ENCODE measurements at regions not wholly inside any gene's neighbourhood (a gene's known extent, or its start where the extent isn't known, plus 50 kb on each side); places are given as distances from the start of the nearest gene placed in this dataset.

GRCh38 chr5:158430166-158430797 is 571.3 kb upstream of the CLINT1 start:
- no peaks in the 10 kb centered on the region for H3K9me3 ChIP-seq (ENCODE audit: control insufficient read depth, low read depth, low read length)
- H3K4me2 ChIP-seq (ENCODE audit: control insufficient read depth, extremely low read depth, insufficient read depth, low read depth, low read length), result no peak overlapping the region
- peak; percentile 61 for FAIRE-seq
- no peak overlapping the region for H3K27ac ChIP-seq (ENCODE audit: control insufficient read depth, insufficient read depth, low read length)
- no peaks in the 10 kb centered on the region for H3K36me3 ChIP-seq (ENCODE audit: control insufficient read depth in 2 of 2, extremely low read depth in 1 of 2, insufficient read depth in 2 of 2, low read length in 2 of 2)
- no peak overlapping the region for H3K4me3 ChIP-seq (ENCODE audit: control insufficient read depth in 2 of 3, extremely low read depth in 1 of 3, insufficient read depth in 2 of 3, low read depth in 1 of 3, low read length in 3 of 3)
- no peaks in the 10 kb centered on the region for H4K20me1 ChIP-seq (ENCODE audit: control insufficient read depth, extremely low read depth, insufficient read depth, low read length)
- peaks cover 15% of the 10 kb centered on the region for H3K4me1 ChIP-seq (ENCODE audit: control insufficient read depth, extremely low read depth, insufficient read depth, low read length)
- TF ChIP-seq EZH2 (IDR thresholded peaks at IDR 0.05; ENCODE audit: low read length), result no peak
- TF ChIP-seq, protein P1, sequence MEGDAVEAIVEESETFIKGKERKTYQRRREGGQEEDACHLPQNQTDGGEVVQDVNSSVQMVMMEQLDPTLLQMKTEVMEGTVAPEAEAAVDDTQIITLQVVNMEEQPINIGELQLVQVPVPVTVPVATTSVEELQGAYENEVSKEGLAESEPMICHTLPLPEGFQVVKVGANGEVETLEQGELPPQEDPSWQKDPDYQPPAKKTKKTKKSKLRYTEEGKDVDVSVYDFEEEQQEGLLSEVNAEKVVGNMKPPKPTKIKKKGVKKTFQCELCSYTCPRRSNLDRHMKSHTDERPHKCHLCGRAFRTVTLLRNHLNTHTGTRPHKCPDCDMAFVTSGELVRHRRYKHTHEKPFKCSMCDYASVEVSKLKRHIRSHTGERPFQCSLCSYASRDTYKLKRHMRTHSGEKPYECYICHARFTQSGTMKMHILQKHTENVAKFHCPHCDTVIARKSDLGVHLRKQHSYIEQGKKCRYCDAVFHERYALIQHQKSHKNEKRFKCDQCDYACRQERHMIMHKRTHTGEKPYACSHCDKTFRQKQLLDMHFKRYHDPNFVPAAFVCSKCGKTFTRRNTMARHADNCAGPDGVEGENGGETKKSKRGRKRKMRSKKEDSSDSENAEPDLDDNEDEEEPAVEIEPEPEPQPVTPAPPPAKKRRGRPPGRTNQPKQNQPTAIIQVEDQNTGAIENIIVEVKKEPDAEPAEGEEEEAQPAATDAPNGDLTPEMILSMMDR (optimal IDR thresholded peaks at IDR 0.05 in 1 of 3, IDR thresholded peaks at IDR 0.05 in 1 of 3, conservative IDR thresholded peaks at IDR 0.05 in 1 of 3; ENCODE audit: extremely low read depth in 1 of 3, insufficient read depth in 2 of 3, low read length in 3 of 3), result no peak
- no peaks in the 10 kb centered on the region for H3K79me2 ChIP-seq (ENCODE audit: control insufficient read depth, insufficient read depth, low read length)
- no peak overlapping the region for H3K9ac ChIP-seq (ENCODE audit: control insufficient read depth, extremely low read depth, insufficient read depth, low read length)
- H2AFZ ChIP-seq (ENCODE audit: control insufficient read depth, low read length), result no peak overlapping the region
- dilution Hi-C loops (cut with MboI; ENCODE audit: extremely low pct_ligation_motif_present, low sequenced_read_pairs), result no loop called here
- no peak for DNase-seq (ENCODE audit: low read depth, low spot score)
- H3K27me3 ChIP-seq (ENCODE audit: control insufficient read depth, extremely low read depth, insufficient read depth, low read length), result no peaks in the 10 kb centered on the region
- H3K9me1 ChIP-seq (ENCODE audit: control insufficient read depth, extremely low read depth, insufficient read depth, low read length), result no peaks in the 10 kb centered on the region

DNA sequence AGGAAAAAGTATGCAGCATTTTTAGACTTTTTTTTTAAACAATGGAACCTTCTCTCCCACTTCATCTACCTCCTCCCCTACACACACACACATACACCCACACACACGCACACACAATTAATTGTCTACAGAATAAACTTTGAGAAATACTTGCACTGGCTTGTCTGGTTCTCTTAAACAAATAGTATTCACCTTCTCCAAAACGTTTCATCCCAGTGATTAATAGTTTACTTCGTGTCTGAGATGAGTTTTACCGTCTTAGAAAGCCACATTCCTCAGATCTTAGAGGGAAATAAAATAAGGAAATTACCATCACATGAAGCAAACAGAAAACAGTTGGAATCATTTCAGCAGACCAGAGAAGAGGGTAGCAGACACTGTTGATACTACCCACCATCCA is 570.6 kb upstream of the CLINT1 start:
- H3K9me3 ChIP-seq (ENCODE audit: control insufficient read depth, low read depth, low read length), result no peaks in the 10 kb centered on the region
- H3K36me3 ChIP-seq (ENCODE audit: control insufficient read depth in 2 of 2, extremely low read depth in 1 of 2, insufficient read depth in 2 of 2, low read length in 2 of 2), result no peaks in the 10 kb centered on the region
- H3K9ac ChIP-seq (ENCODE audit: control insufficient read depth, extremely low read depth, insufficient read depth, low read length), result no peak overlapping the region
- no peak for TF ChIP-seq EZH2 (IDR thresholded peaks at IDR 0.05; ENCODE audit: low read length)
- TF ChIP-seq, protein P1 (optimal IDR thresholded peaks at IDR 0.05 in 1 of 3, IDR thresholded peaks at IDR 0.05 in 1 of 3, conservative IDR thresholded peaks at IDR 0.05 in 1 of 3; ENCODE audit: extremely low read depth in 1 of 3, insufficient read depth in 2 of 3, low read length in 3 of 3), result no peak
- H3K4me2 ChIP-seq (ENCODE audit: control insufficient read depth, extremely low read depth, insufficient read depth, low read depth, low read length), result no peak overlapping the region
- H3K27ac ChIP-seq (ENCODE audit: control insufficient read depth, insufficient read depth, low read length), result no peak overlapping the region
- FAIRE-seq, result no peak
- peaks cover 10% of the 10 kb centered on the region for H3K4me1 ChIP-seq (ENCODE audit: control insufficient read depth, extremely low read depth, insufficient read depth, low read length)
- H3K79me2 ChIP-seq (ENCODE audit: control insufficient read depth, insufficient read depth, low read length), result no peaks in the 10 kb centered on the region
- peak; percentile 25 for DNase-seq (ENCODE audit: low read depth, low spot score)
- H3K9me1 ChIP-seq (ENCODE audit: control insufficient read depth, extremely low read depth, insufficient read depth, low read length), result no peaks in the 10 kb centered on the region
- no peak overlapping the region for H3K4me3 ChIP-seq (ENCODE audit: control insufficient read depth in 2 of 3, extremely low read depth in 1 of 3, insufficient read depth in 2 of 3, low read depth in 1 of 3, low read length in 3 of 3)
- dilution Hi-C loops (cut with MboI; ENCODE audit: extremely low pct_ligation_motif_present, low sequenced_read_pairs), result no loop called here
- H4K20me1 ChIP-seq (ENCODE audit: control insufficient read depth, extremely low read depth, insufficient read depth, low read length), result no peaks in the 10 kb centered on the region
- H2AFZ ChIP-seq (ENCODE audit: control insufficient read depth, low read length), result peak overlapping the region; percentile 20
- no peaks in the 10 kb centered on the region for H3K27me3 ChIP-seq (ENCODE audit: control insufficient read depth, extremely low read depth, insufficient read depth, low read length)

Measured in keratinocyte (primary cell).